Left renal pelvis (tissue), 4 donors: ENCODE measurements at regions not wholly inside any gene's neighbourhood (a gene's known extent, or its start where the extent isn't known, plus 50 kb on each side); places are given as distances from the start of the nearest gene placed in this dataset.

ENCODE experiments used
- DNase-seq, 4 donors: peaks; one replicate each; pipeline ENCODE4 v3.0.0-alpha.2; 2013; ENCODE audit warnings: low read depth in 4 of 4, low spot score in 3 of 4

GRCh38 chr4:145427991-145428390, 53.7 kb upstream of the SMAD1 start:
- DNase-seq, result no peak

- no peak for DNase-seq
Observed at GRCh38 chr4:145427221-145427620, 54.4 kb upstream of the SMAD1 start.

- DNase-seq, result no peak
Observed at GRCh38 chr4:145423017-145423708, 58.5 kb upstream of the SMAD1 start.

GRCh38 chr4:145420595-145421214, 60.9 kb upstream of the SMAD1 start:
- no peak for DNase-seq

GRCh38 chr4:145418739-145419138, 62.9 kb upstream of the SMAD1 start:
- no peak for DNase-seq

GRCh38 chr4:145417348-145418130, 64.1 kb upstream of the SMAD1 start:
- DNase-seq, result no peak

- no peak for DNase-seq
Observed at GRCh38 chr4:145414841-145415240, 66.8 kb upstream of the SMAD1 start.

- no peak for DNase-seq
Observed at GRCh38 chr4:145414226-145414625, 67.4 kb upstream of the SMAD1 start.

- DNase-seq, result no peak
Observed at GRCh38 chr4:145406970-145407369, 74.7 kb upstream of the SMAD1 start.

- peak in 1 of 4 donors; percentile 14 for DNase-seq
Observed at GRCh38 chr4:145404761-145405160, 76.9 kb upstream of the SMAD1 start.

GRCh38 chr4:145396581-145396980, 85.1 kb upstream of the SMAD1 start:
- no peak for DNase-seq

GRCh38 chr4:145390571-145390970, 91.1 kb upstream of the SMAD1 start:
- no peak for DNase-seq

- no peak for DNase-seq
Observed at GRCh38 chr4:145389550-145389949, 92.1 kb upstream of the SMAD1 start.

GRCh38 chr4:145388043-145388442, 93.6 kb upstream of the SMAD1 start:
- no peak for DNase-seq

GRCh38 chr4:145387079-145387478, 94.6 kb upstream of the SMAD1 start:
- DNase-seq, result no peak

GRCh38 chr4:145381163-145381562, 100.5 kb upstream of the SMAD1 start:
- no peak for DNase-seq

- DNase-seq, result no peak
Observed at GRCh38 chr4:145380123-145380522, 101.5 kb upstream of the SMAD1 start.

GRCh38 chr4:145375416-145375815, 106.2 kb upstream of the SMAD1 start:
- DNase-seq, result no peak

GRCh38 chr4:145352438-145353145, 129.1 kb upstream of the SMAD1 start:
- DNase-seq, result no peak

- DNase-seq, result no peak
Observed at GRCh38 chr4:145351922-145352321, 129.7 kb upstream of the SMAD1 start.

GRCh38 chr4:145351162-145351561, 130.5 kb upstream of the SMAD1 start:
- no peak for DNase-seq
